Neuronal stem cell (in vitro differentiated cells): ENCODE measurements at regions not wholly inside any gene's neighbourhood (a gene's known extent, or its start where the extent isn't known, plus 50 kb on each side); places are given as distances from the start of the nearest gene placed in this dataset.
"Not testable (repeated sequence)": the region's sequence is repeated elsewhere in the genome, so short reads cannot be mapped to it uniquely, and the experiment has no call there.

Experiments used
- DNase-seq: peaks from one replicate; pipeline ENCODE4 v3.0.0-alpha.2; 2013; ENCODE audit warnings: low spot score
- H2AFZ ChIP-seq: one replicate; pipeline ENCODE4 v1.6.1; 2013; ENCODE audit warnings: mild to moderate bottlenecking, low read length, inconsistent platforms
- H2AK5ac ChIP-seq: 2 replicates; pipeline ENCODE4 v1.6.1; 2013; ENCODE audit warnings: low read depth, mild to moderate bottlenecking, inconsistent platforms, low read length, moderate library complexity, mixed read lengths
- H2BK120ac ChIP-seq: 2 replicates; pipeline ENCODE4 v1.6.1; 2013; ENCODE audit warnings: low read depth, mild to moderate bottlenecking, inconsistent platforms, low read length, moderate library complexity, mixed read lengths
- H2BK12ac ChIP-seq: one replicate; pipeline ENCODE4 v1.6.1; 2013; ENCODE audit warnings: low read length, inconsistent platforms
- H2BK15ac ChIP-seq: 2 replicates; pipeline ENCODE4 v1.6.1; 2013; ENCODE audit warnings: mild to moderate bottlenecking, low read length, inconsistent platforms, mixed read lengths
- H2BK5ac ChIP-seq: one replicate; pipeline ENCODE4 v1.6.1; 2013; ENCODE audit warnings: inconsistent platforms, mild to moderate bottlenecking, low read length, moderate library complexity
- H3K14ac ChIP-seq: one replicate; pipeline ENCODE4 v1.6.1; 2013; ENCODE audit warnings: low read length, inconsistent platforms
- H3K18ac ChIP-seq: 2 replicates; pipeline ENCODE4 v1.6.1; 2013; ENCODE audit warnings: low read length, inconsistent platforms
- H3K23ac ChIP-seq: 2 replicates; pipeline ENCODE4 v1.6.1; 2013; ENCODE audit warnings: low read depth, mild to moderate bottlenecking, mixed read lengths, low read length, inconsistent platforms; ENCODE audit not compliant: poor library complexity
- H3K27ac ChIP-seq: replicated peaks from 3 replicates; pipeline ENCODE4 v1.5.1; 2013; ENCODE audit warnings: low read length, inconsistent platforms
- H3K27me3 ChIP-seq, 3 experiments: 2 replicates each; pipeline ENCODE4 v1.6.1; 2013; ENCODE audit warnings: low read length in 3 of 3, mild to moderate bottlenecking in 2 of 3, inconsistent platforms in 1 of 3, low read depth in 1 of 3, mixed read lengths in 1 of 3, moderate library complexity in 1 of 3; ENCODE audit not compliant: control insufficient read depth in 3 of 3, insufficient read depth in 3 of 3
- H3K36me3 ChIP-seq, 2 donors: replicated peaks in 1 of 2; 2 replicates each; pipeline ENCODE4 v1.6.1; 2013; ENCODE audit warnings: low read length in 2 of 2; ENCODE audit not compliant: control insufficient read depth in 2 of 2, insufficient read depth in 2 of 2
- H3K4ac ChIP-seq: 2 replicates; pipeline ENCODE4 v1.6.1; 2013; ENCODE audit warnings: inconsistent platforms, mild to moderate bottlenecking, low read length, moderate library complexity
- H3K4me1 ChIP-seq, 2 donors: 1 replicate in 1 of 2; 2 replicates in 1 of 2; pipeline ENCODE4 v1.6.1; 2013; ENCODE audit warnings: low read length in 2 of 2, low read depth in 1 of 2; ENCODE audit not compliant: control insufficient read depth in 2 of 2, insufficient read depth in 1 of 2
- H3K4me2 ChIP-seq: one replicate; pipeline ENCODE4 v1.6.1; 2013; ENCODE audit warnings: mild to moderate bottlenecking, low read length, inconsistent platforms; ENCODE audit not compliant: insufficient read depth, poor library complexity, severe bottlenecking
- H3K4me3 ChIP-seq, 2 donors: 2 replicates each; pipeline ENCODE4 v1.5.1; 2013; ENCODE audit warnings: low read length in 2 of 2, mild to moderate bottlenecking in 2 of 2, inconsistent platforms in 1 of 2, moderate library complexity in 1 of 2
- H3K79me1 ChIP-seq: one replicate; pipeline ENCODE4 v1.6.1; 2013; ENCODE audit warnings: low read depth, mild to moderate bottlenecking, inconsistent platforms, low read length, moderate library complexity
- H3K9ac ChIP-seq: one replicate; pipeline ENCODE4 v1.6.1; 2013; ENCODE audit warnings: mild to moderate bottlenecking, low read depth, low read length, inconsistent platforms; ENCODE audit not compliant: poor library complexity
- H3K9me3 ChIP-seq, 2 donors: replicated peaks in 1 of 2; 2 replicates each; pipeline versions ENCODE3 to v1.6.1; 2013; ENCODE audit warnings: low read length in 2 of 2, mild to moderate bottlenecking in 2 of 2, inconsistent platforms in 1 of 2, low read depth in 1 of 2, mixed read lengths in 1 of 2, moderate library complexity in 1 of 2; ENCODE audit not compliant: control insufficient read depth in 2 of 2, insufficient read depth in 1 of 2
- H4K8ac ChIP-seq: one replicate; pipeline ENCODE4 v1.6.1; 2013; ENCODE audit warnings: low read depth, mild to moderate bottlenecking, inconsistent platforms, low read length, moderate library complexity
- H4K91ac ChIP-seq: one replicate; pipeline ENCODE4 v1.6.1; 2013; ENCODE audit warnings: low read length, low read depth, mild to moderate bottlenecking, inconsistent platforms; ENCODE audit not compliant: poor library complexity
- WGBS, 2 donors: extraction: QIAGEN DNeasy Blood & Tissue Kit; methylation state at CpG; one replicate each; pipeline ENCODE4 v1.1.7; 2013; ENCODE audit warnings: missing lambda C conversion rate in 2 of 2, mixed read lengths in 1 of 2; ENCODE audit not compliant: insufficient read length in 2 of 2, insufficient replicate concordance in 1 of 2; ENCODE audit errors: extremely low coverage in 2 of 2; 5-methylcytosine and 5-hydroxymethylcytosine counted together

- H4K8ac ChIP-seq, H2BK120ac ChIP-seq, H2BK15ac ChIP-seq, H3K4me3 ChIP-seq, H2BK12ac ChIP-seq, H3K36me3 ChIP-seq, H3K9me3 ChIP-seq, H3K4ac ChIP-seq, H3K18ac ChIP-seq, H3K4me1 ChIP-seq, H3K14ac ChIP-seq, H3K27ac ChIP-seq, H3K4me2 ChIP-seq, H3K9ac ChIP-seq, H3K79me1 ChIP-seq, H2BK5ac ChIP-seq, DNase-seq, H2AFZ ChIP-seq, H4K91ac ChIP-seq, H2AK5ac ChIP-seq, H3K27me3 ChIP-seq, H3K23ac ChIP-seq: not testable (repeated sequence)
- WGBS, 2 donors: no CpG with 5 or more reads among the region's 10 CpGs
Observed at GRCh38 chr9:65406625-65407024, 121.6 kb upstream of the FOXD4L5 start.

GRCh38 chr9:65405766-65406165 lies 120.8 kb upstream of the FOXD4L5 start:
- not testable (repeated sequence) for H4K91ac ChIP-seq, H2BK12ac ChIP-seq, H3K9ac ChIP-seq, H3K79me1 ChIP-seq, H4K8ac ChIP-seq, H3K4me2 ChIP-seq, H2BK5ac ChIP-seq, H2AFZ ChIP-seq, H2BK120ac ChIP-seq, H3K18ac ChIP-seq, H3K27ac ChIP-seq, H3K36me3 ChIP-seq, H3K4ac ChIP-seq, H2AK5ac ChIP-seq, H2BK15ac ChIP-seq, DNase-seq, H3K4me1 ChIP-seq, H3K9me3 ChIP-seq, H3K4me3 ChIP-seq, H3K14ac ChIP-seq, H3K23ac ChIP-seq, H3K27me3 ChIP-seq
- no CpG with 5 or more reads among the region's 11 CpGs for WGBS, 2 donors

- no CpG with 5 or more reads among the region's 6 CpGs for WGBS, 2 donors
- Histone ChIP-seq H4K8ac (no peak overlapping the region), H3K27ac (no peak overlapping the region), H2BK120ac (no peak overlapping the region), H2BK15ac (no peak overlapping the region), H3K36me3 (no peaks in the 10 kb centered on the region), H2BK12ac (no peak overlapping the region), H3K4me2 (no peak overlapping the region), H3K9ac (no peak overlapping the region), H2BK5ac (no peak overlapping the region), H3K4me3 (no peak overlapping the region), H3K23ac (no peak overlapping the region), H3K4me1 (no peaks in the 10 kb centered on the region), H3K27me3 (no peaks in the 10 kb centered on the region), H4K91ac (no peak overlapping the region), H3K79me1 (no peaks in the 10 kb centered on the region), H2AK5ac (no peak overlapping the region), H3K14ac (no peak overlapping the region), H3K9me3 (peaks cover 0 to 2% of the 10 kb centered on the region in 2 donors), H3K4ac (no peak overlapping the region), H3K18ac (no peak overlapping the region), H2AFZ (no peak overlapping the region)
- DNase-seq: no peak
Observed at GRCh38 chr9:65405253-65405652, 120.2 kb upstream of the FOXD4L5 start.

GRCh38 chr9:65404232-65405006 lies 119.4 kb upstream of the FOXD4L5 start:
- Histone ChIP-seq H3K4ac (no peak overlapping the region), H4K91ac (no peak overlapping the region), H3K4me1 (no peaks in the 10 kb centered on the region), H2BK15ac (no peak overlapping the region), H3K9me3 (no peaks in the 10 kb centered on the region), H3K27me3 (no peaks in the 10 kb centered on the region), H2AFZ (no peak overlapping the region), H2BK120ac (no peak overlapping the region), H3K36me3 (no peaks in the 10 kb centered on the region), H3K23ac (no peak overlapping the region), H2BK12ac (no peak overlapping the region), H3K4me3 (no peak overlapping the region), H2BK5ac (no peak overlapping the region), H3K14ac (no peak overlapping the region), H2AK5ac (no peak overlapping the region), H3K27ac (no peak overlapping the region), H4K8ac (no peak overlapping the region), H3K9ac (no peak overlapping the region), H3K4me2 (no peak overlapping the region), H3K18ac (no peak overlapping the region), H3K79me1 (no peaks in the 10 kb centered on the region)
- WGBS, 2 donors: no CpG with 5 or more reads among the region's 11 CpGs
- no peak for DNase-seq
